GM12872 (cell line): ENCODE measurements at regions not wholly inside any gene's neighbourhood (a gene's known extent, or its start where the extent isn't known, plus 50 kb on each side); places are given as distances from the start of the nearest gene placed in this dataset.

Experiments
- TF ChIP-seq, protein P1 (sequence below): IDR thresholded peaks from 3 replicates; pipeline ENCODE4 v1.5.1; 2011; ENCODE audit warnings: low read depth, mild to moderate bottlenecking, low read length, moderate library complexity; ENCODE audit not compliant: insufficient read depth

DNA sequence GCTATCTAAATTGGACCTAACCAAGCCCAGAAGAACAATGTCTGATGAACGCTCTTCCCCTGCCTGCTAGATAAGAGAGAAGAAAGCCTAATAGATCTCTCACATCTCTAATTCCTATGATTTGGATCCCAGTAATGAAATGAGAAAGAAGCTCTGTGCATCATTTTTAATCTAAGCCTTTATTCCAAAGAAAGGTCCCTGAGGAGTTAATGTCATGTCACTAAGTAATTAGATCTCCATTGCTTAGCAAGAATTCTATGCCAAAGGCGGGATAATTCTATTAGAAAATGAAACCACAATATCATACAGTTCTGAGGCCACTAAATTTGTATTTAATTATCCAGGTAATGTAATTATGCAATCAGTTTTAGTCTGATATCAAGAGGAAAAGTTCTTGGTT is 74.2 kb upstream of the TMEM260 start:
- TF ChIP-seq, protein P1, sequence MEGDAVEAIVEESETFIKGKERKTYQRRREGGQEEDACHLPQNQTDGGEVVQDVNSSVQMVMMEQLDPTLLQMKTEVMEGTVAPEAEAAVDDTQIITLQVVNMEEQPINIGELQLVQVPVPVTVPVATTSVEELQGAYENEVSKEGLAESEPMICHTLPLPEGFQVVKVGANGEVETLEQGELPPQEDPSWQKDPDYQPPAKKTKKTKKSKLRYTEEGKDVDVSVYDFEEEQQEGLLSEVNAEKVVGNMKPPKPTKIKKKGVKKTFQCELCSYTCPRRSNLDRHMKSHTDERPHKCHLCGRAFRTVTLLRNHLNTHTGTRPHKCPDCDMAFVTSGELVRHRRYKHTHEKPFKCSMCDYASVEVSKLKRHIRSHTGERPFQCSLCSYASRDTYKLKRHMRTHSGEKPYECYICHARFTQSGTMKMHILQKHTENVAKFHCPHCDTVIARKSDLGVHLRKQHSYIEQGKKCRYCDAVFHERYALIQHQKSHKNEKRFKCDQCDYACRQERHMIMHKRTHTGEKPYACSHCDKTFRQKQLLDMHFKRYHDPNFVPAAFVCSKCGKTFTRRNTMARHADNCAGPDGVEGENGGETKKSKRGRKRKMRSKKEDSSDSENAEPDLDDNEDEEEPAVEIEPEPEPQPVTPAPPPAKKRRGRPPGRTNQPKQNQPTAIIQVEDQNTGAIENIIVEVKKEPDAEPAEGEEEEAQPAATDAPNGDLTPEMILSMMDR, result no peak

DNA sequence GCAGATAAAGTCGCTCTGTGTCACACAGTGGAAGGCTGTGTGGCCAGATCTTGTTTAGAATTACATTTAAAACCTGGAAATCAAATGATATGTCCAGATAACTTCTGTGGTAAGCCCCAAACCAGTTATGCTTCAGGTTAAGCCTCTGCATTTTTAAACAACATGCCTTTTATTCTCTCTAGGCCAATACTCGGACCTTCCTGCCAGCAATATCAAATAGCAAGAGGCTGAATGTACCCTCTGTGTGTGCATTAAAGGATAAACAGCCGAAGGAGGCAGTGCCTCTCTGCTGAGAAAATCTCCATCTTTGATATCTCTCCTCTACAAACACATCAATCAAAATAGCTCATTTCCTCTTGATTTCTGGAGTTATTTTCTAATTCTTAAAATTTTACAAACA is 67.1 kb upstream of the TMEM260 start:
- TF ChIP-seq, protein P1, result no peak

DNA sequence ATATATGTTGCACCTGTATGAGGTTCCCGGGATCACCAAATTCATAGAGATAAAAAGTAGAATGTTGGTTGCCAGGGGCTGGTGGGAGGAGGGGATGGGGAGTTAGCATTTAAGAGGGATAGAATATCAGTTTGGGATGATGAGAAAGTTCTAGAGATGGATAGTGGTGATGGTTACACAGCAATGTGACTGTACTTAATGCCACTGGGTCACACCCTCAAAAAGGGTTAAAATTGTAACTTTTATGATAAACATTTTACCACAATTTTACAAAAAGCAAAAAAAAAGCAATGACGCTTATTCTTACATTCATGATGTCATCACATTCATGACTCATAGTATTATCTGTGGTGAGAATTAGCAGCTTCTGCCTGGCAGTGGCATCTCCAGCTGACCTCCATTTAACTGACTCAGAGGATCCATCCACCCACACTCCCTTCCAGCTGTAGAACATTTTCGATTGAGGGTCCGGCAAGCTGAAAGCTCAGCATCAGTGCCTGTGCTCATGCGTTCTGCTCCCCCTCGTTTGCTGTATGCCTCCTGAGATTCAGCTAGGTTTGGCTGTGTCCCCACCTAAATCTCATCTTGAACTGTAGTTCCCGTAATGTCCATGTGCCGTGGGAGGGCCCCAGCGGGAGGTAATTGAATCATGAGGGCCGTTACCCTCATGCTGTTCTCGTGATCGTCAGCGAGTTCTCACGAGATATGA is 64.8 kb upstream of the TMEM260 start:
- TF ChIP-seq, protein P1, result no peak

DNA sequence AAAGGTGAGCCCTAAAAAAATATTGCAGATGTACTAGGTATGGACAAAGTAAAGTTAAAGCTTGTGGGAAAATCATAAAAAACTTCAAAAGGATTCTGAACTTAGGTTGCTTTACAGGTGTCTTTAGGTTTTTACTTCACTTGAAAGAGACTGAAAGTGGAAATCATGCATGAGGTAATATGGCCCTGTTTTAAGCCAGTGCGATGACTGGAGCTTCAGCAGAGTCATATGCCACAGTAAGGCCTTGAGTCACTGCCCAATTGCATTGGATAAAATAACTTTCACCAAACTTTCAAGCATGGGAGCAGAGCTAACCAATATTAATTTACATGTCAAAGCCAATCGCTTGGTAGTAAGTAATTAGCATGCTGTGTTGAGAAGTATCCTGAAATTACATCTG is 63.9 kb upstream of the TMEM260 start:
- TF ChIP-seq, protein P1, result no peak

DNA sequence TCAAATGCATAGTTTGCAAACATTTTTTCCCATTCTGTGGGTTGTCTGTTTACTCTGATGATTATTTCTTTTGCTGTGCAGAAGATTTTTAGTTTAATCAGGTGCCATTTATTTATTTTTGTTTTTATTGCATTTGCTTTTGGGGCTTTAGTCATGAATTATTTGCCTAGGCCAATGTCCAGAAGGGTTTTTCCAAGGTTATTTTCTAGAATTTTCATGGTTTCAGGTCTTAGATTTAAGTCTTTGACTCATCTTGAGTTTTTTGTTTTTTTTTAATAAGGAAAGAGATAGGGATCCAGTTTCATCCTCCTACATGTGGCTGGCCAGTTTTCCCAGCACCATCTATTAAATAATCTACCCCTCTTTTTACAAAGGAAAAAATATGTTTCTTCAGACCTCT is 57.2 kb upstream of the TMEM260 start:
- TF ChIP-seq, protein P1, result no peak

DNA sequence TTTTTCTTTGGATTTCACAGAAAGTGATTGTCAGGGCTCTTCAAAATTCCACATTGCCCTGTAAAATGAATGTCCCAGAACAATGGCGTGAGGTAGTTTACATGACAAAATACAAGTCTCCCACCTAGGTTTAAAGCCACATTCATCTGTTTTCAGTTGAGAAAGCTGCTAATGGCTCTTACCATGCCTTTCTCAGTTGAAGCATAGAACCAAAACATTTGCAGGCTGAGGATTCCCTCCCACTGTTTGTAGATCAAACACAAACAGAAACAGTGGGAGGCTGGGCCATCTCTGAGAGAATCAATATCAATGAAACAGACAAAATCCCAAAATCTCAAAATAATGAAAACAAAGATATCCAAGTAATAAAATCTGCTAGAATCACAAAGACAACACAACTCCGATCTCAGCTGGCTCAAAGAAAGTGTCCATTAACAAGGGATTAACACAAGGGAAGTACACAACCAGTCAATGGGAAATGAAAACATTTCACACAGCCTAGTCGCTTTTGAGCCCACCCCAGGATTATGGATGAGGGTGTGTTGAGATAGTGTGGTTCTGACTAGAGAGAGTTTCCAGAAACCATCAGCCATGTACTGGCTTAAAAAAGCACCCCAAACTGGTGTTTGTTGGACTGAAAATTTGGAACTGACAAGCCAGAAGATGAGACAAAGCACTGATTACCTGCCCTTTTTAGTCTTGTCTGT is 54.5 kb upstream of the TMEM260 start:
- TF ChIP-seq, protein P1, result no peak

DNA sequence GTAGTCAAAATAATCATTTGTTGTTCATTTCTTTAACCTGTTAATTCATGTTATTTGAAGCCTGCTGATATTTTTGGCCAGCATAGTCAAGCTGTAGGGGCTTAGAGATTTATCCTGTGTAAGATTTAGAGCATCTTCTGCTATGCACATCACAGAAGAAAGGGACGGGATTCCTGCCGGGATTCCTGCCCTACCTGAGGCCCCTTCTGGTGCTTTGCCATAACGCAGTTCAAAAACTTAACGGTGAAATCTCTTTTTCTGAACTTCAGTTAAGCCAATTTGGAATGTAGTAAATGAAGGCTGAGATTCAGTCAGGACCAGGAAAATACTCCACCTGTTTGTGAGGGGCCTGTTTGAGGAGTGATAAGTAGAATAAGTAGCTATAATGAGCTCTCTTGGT is 50.7 kb upstream of the TMEM260 start:
- TF ChIP-seq, protein P1, result no peak
